DMS 273 (cell line): ENCODE measurements at regions not wholly inside any gene's neighbourhood (a gene's known extent, or its start where the extent isn't known, plus 50 kb on each side); places are given as distances from the start of the nearest gene placed in this dataset.

Experiments used
- DNase-seq: peaks from one replicate; lab custom pipeline; 2025; ENCODE audit not compliant: unreplicated experiment; lab: John Stamatoyannopoulos, UW

DNA sequence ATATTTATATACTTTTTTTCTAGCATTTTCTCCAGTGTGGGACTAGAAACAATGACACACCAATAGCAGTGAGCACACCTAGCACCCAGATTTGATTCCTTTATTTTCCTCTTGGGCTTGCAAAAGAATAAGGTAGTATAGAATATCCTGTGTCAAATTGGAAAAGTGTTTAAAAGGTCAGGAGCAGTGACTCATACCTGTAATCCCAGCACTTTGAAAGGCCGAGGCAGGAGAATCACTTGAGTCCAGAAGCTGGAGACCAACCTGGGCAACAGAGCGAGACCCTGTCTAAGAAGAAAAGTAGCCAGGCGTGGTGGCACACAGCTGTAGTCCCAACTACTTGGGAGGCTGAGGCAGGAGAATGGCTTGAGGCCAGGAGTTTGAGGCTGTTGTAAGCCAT, 53.8 kb upstream of the SGPP1 start:
- DNase-seq, result no peak

DNA sequence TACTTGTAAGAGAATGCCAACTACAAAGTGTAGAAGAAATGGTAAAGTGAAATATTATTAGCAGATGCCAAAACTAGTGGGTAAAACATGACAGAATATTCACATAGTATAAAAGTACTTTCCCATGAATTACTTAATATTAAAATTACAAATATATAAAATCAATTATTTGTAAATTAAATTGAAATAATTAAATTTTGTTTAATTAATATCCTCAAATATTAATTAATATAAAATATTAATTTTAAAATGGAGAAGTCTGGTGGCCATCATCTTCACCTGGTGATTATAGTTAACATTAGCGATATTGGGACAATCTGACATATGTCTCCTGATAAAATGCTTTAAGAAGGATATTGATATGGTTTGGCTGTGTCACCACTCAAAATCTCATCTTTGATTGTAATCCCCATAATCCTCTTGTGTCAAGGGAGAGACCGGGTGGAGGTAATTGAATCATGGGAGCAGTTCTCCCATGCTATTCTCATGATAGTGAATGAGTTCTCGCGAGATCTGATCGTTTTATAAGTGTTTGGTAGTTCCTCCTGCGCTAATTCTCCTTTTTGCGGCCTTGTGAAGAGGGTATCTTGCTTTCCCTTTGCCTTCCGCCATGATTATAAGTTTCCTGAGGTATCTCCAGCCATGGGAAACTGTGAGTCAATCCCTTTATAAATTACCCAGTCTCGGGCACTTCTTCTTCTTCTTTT, 55.0 kb upstream of the SGPP1 start:
- DNase-seq, result no peak

DNA sequence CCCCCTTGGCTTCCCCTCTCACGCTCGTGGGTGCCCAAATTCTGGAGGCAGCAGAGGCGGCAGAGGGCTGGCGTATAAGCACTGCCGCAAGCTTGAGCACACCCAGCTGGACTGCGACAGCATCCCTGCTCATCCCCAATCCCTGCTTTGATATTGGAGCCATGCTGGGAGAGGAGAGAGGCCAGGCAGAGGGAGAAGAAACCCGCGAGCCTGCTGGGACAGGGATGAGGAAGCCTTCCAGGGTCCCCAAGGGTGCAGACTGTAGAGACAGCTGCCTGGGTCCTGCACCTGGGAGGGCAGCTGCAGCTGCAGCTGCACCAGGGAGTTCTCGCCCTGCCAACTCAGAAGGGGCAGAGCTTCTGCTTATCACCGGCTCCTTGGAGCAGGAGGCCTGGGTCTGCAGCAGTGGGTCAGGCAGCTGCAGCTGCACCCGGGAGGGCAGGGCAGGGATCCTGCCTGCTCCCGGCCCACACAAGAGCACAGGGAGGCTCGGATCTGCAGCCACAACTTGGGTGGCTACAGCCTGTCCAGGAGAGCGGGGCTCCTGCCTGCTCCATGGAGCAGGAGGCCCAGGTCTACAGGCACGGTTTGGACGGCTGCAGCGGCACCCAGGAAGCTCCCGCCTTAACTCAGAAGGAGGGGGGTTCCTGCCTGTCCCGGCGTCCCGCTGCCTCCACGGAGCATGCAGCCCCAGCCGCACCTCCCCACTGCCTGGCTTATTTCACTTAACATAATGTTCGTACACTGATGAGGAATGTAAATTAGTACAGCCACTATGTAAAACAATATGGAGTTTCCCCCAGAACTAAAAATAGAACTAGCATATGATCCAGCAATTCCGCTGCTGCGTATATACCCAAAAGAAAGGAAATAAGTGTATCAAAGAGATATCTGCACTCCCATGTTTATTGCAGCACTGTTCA, 60.4 kb upstream of the SGPP1 start:
- peak; percentile 21 for DNase-seq

DNA sequence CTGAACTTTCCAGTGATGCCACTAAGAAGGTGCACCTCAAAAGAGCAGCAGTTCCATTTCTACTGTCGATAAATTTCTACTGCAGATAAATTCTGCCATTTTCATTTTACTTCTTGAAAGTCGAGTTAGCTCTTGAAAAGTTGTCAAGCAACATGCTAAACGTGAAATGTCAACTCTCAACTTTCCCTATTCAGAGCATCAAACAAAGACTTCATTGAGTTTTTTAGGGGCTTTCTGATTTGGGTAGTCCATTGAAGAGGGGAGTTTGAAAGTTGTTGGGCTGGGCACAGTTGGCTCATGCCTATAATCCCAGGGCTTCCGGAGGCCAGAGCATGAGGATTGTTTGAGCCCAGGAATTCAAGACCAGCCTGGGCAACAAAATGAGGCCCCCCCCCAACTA, 59.4 kb upstream of the SYNE2 start:
- DNase-seq, result no peak

DNA sequence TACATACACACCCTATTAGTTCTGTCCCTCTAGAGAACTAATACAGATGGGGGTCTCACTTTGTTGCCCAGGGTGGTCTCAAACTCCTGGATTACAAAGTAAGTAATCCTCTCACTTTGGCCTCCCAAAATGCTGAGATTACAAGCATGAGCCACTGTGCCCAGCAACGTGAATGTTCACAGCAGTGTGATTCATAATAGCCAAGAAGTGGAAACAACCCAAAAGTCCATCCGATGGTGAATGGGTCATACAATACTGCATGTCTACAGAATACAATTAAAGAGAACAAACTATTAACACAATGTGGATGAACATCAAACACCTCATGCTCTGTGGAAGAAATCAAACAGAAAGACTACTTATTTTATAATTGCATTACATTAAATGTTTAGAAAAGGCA, 57.3 kb upstream of the SYNE2 start:
- peak; percentile 5 for DNase-seq

DNA sequence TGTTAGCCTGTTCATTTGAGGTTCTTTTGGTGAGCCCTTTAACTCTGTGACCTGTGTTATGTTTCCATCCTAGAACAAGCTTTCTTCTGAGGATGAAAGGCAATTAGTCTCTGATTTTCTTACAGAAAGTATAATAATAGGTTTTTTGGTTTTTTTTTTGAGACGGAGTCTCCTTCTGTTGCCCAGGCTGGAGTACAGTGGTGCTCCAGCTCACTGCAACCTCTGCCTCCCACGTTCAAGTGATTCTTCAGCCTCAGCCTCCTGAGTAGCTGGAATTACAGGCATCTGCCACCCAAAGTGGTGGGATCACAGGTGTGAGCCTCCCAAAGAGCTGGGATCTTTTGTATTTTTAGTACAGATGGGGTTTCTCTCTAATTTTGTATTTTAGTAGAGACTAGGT, 52.7 kb upstream of the SYNE2 start:
- DNase-seq, result peak; percentile 34

DNA sequence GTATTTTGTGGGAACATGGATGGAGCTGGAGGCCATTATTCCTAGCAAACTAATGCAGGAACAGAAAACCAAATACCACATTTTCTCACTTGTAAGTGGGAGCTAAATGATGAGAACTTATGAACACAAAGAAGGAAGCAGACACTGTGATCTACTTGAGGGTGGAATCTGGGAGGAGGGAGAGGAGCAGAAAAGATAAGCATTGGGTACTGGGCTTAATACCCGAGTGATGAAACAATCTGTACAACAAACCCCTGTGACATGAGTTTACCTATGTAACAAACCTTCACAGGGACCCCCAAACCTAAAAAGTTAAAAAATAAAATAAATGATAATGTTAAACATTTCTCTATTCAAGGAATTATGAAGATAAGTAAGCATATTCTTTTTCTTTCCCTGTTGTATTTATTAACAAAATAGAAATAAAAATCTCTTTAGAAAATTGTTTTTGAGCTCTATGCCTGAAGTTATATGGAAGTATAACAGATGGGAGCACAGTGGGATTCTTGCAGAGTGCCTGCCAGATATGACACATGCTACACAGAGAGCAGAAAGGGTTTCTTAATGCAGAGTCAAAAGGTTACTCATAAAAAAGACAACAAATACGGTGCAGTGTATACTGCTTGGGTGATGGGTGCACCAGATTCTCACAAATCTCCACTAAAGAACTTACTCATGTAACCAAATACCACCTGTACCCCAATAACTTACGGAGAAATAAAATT, 52.0 kb upstream of the SYNE2 start:
- peak; percentile 90 for DNase-seq
